SU-DHL-6 (cell line): ENCODE measurements at regions not wholly inside any gene's neighbourhood (a gene's known extent, or its start where the extent isn't known, plus 50 kb on each side); places are given as distances from the start of the nearest gene placed in this dataset.

Experiments used
- EZH2phosphoT487 ChIP-seq: fragments of 200-600 bp; sonication (generic), shearing (Covaris generic); conservative IDR thresholded peaks from 2 replicates; pipeline ENCODE4 v1.6.1; 2018; ENCODE audit warnings: mild to moderate bottlenecking, antibody characterized with exemption, low read length, moderate library complexity, mixed read lengths
- TF ChIP-seq, protein P1 (sequence below): fragments of 200-600 bp; sonication (generic); IDR thresholded peaks from one replicate; pipeline ENCODE4 v1.5.1; 2017; ENCODE audit warnings: antibody characterized with exemption, mild to moderate bottlenecking, low read length, moderate library complexity; ENCODE audit not compliant: insufficient read depth, poor library complexity, severe bottlenecking

DNA sequence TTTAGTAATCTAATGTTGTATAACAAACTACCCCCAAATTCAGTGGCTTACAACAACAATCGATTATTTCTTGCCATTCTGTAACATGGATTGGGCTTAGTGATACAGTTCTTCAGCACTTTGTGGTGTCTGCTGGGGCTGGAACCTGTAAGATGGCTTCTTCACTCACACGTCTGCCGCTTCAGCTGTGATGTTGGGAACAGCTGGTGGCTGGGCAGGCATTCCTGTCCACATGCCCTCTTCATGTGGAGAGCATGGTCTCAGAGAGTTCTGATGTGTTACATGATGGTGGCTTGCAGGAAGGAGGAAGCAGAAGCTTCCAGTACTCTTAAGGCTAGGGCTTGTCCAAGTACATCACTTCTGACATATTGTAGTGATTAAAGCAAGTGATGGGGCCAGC lies 276.9 kb downstream of the PTBP2 start:
- TF ChIP-seq, protein P1, sequence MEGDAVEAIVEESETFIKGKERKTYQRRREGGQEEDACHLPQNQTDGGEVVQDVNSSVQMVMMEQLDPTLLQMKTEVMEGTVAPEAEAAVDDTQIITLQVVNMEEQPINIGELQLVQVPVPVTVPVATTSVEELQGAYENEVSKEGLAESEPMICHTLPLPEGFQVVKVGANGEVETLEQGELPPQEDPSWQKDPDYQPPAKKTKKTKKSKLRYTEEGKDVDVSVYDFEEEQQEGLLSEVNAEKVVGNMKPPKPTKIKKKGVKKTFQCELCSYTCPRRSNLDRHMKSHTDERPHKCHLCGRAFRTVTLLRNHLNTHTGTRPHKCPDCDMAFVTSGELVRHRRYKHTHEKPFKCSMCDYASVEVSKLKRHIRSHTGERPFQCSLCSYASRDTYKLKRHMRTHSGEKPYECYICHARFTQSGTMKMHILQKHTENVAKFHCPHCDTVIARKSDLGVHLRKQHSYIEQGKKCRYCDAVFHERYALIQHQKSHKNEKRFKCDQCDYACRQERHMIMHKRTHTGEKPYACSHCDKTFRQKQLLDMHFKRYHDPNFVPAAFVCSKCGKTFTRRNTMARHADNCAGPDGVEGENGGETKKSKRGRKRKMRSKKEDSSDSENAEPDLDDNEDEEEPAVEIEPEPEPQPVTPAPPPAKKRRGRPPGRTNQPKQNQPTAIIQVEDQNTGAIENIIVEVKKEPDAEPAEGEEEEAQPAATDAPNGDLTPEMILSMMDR = no peak
- TF ChIP-seq EZH2phosphoT487 = no peak
